PFSK-1 (cell line): ENCODE measurements at regions not wholly inside any gene's neighbourhood (a gene's known extent, or its start where the extent isn't known, plus 50 kb on each side); places are given as distances from the start of the nearest gene placed in this dataset.

Experiments
- FOXP2 ChIP-seq: optimal IDR thresholded peaks from 2 replicates; pipeline ENCODE3; 2011; ENCODE audit warnings: borderline replicate concordance, control low read depth, inconsistent platforms; ENCODE audit not compliant: insufficient read depth; ENCODE audit errors: extremely low read length, extremely low read depth
- POLR2AphosphoS5 ChIP-seq: IDR thresholded peaks from 2 replicates; pipeline ENCODE4 v1.6.1; 2012; ENCODE audit warnings: low read depth, mild to moderate bottlenecking, control low read depth, low read length, moderate library complexity
- SIN3A ChIP-seq: IDR thresholded peaks from 2 replicates; pipeline ENCODE4 v1.6.1; 2012; ENCODE audit warnings: mild to moderate bottlenecking, low read length, moderate library complexity, borderline replicate concordance; ENCODE audit not compliant: insufficient read depth
- TAF1 ChIP-seq: IDR thresholded peaks from 2 replicates; pipeline ENCODE4 v1.6.1; 2012; ENCODE audit warnings: low read length, control low read depth, borderline replicate concordance; ENCODE audit not compliant: insufficient read depth
- TF ChIP-seq, protein P1 (sequence below), 2 experiments: IDR thresholded peaks; 2 replicates each; pipeline versions ENCODE4 v1.6.1 to v1.8.0; 2011 to 2012; ENCODE audit warnings: low read depth in 2 of 2, low read length in 2 of 2, control low read depth in 1 of 2, inconsistent platforms in 1 of 2, mild to moderate bottlenecking in 1 of 2, moderate library complexity in 1 of 2; ENCODE audit not compliant: insufficient read depth in 1 of 2

GRCh38 chr4:4641661-4642495, 100.0 kb upstream of the STX18 start:
- no peak for TF ChIP-seq TAF1
- no peak for TF ChIP-seq POLR2AphosphoS5
- no peak for TF ChIP-seq SIN3A
- TF ChIP-seq, protein P1, sequence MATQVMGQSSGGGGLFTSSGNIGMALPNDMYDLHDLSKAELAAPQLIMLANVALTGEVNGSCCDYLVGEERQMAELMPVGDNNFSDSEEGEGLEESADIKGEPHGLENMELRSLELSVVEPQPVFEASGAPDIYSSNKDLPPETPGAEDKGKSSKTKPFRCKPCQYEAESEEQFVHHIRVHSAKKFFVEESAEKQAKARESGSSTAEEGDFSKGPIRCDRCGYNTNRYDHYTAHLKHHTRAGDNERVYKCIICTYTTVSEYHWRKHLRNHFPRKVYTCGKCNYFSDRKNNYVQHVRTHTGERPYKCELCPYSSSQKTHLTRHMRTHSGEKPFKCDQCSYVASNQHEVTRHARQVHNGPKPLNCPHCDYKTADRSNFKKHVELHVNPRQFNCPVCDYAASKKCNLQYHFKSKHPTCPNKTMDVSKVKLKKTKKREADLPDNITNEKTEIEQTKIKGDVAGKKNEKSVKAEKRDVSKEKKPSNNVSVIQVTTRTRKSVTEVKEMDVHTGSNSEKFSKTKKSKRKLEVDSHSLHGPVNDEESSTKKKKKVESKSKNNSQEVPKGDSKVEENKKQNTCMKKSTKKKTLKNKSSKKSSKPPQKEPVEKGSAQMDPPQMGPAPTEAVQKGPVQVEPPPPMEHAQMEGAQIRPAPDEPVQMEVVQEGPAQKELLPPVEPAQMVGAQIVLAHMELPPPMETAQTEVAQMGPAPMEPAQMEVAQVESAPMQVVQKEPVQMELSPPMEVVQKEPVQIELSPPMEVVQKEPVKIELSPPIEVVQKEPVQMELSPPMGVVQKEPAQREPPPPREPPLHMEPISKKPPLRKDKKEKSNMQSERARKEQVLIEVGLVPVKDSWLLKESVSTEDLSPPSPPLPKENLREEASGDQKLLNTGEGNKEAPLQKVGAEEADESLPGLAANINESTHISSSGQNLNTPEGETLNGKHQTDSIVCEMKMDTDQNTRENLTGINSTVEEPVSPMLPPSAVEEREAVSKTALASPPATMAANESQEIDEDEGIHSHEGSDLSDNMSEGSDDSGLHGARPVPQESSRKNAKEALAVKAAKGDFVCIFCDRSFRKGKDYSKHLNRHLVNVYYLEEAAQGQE (IDR thresholded peaks at IDR 0.05; ENCODE audit: insufficient read depth in 1 of 2, low read depth in 2 of 2, low read length in 2 of 2) = no peak
- no peak for TF ChIP-seq FOXP2

GRCh38 chr4:4641254-4641653, 99.4 kb upstream of the STX18 start:
- no peak for TF ChIP-seq FOXP2
- TF ChIP-seq, protein P1 (IDR thresholded peaks at IDR 0.05; ENCODE audit: insufficient read depth in 1 of 2, low read depth in 2 of 2, low read length in 2 of 2) = no peak
- TF ChIP-seq TAF1 = no peak

DNA sequence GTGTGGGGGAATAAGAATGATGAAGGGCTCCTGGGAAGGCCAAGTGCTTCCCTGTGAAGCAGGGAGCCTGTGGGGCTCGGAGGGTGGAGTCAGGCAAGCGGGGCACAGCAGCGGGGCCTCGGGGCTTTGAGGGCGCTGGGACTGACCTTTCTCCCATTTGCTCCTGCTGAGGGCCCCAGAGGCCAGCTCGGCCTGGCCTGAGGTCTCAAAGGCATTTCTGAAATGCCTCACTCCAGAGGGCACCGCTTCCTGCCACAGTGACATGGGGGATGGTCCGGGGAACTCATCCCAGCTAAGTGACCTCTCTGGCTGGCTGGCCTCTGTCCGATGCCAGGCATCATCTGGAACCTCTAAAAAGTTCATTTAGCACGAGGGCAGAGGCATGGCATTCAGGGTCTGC, 98.8 kb upstream of the STX18 start:
- TF ChIP-seq TAF1 (no peak), SIN3A (no peak), POLR2AphosphoS5 (no peak), FOXP2 (no peak)
- TF ChIP-seq, protein P1 (IDR thresholded peaks at IDR 0.05; ENCODE audit: insufficient read depth in 1 of 2, low read depth in 2 of 2, low read length in 2 of 2) = no peak

DNA sequence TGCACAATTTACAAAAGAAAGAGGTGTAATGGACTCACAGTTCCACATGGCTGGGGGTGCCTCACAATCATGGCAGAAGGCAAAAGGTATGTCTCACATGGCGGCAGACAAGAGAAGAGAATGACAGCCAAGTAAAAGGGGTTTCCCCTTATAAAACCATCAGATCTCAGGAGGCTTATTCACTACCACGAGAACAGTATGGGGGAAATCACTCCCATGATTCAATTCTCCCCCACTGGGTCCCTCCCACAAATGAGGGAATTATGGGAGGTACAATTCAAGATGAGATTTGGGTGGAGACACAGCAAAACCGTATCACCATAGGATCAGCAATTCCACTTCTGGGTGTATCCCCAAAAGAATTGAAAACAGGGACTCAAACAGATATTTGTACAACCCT, 97.5 kb upstream of the STX18 start:
- no peak for TF ChIP-seq POLR2AphosphoS5
- TF ChIP-seq, protein P1 (IDR thresholded peaks at IDR 0.05; ENCODE audit: insufficient read depth in 1 of 2, low read depth in 2 of 2, low read length in 2 of 2) = no peak
- TF ChIP-seq SIN3A = no peak
- TF ChIP-seq TAF1 = no peak
- TF ChIP-seq FOXP2 = no peak
